Endothelial cell of umbilical vein (primary cell): ENCODE measurements at regions not wholly inside any gene's neighbourhood (a gene's known extent, or its start where the extent isn't known, plus 50 kb on each side); places are given as distances from the start of the nearest gene placed in this dataset.

Experiments used
- BruUV-seq: library from RNA; stranded (reverse); fragments of 400-500 nt; replicated peaks from 2 replicates; lab custom pipeline; 2021; lab: Mats Ljungman, UMichigan
- CTCF ChIA-PET: fragments of 300-600, 350-600 bp; sonication (Branson Sonifier 250); formaldehyde crosslinking; loops from one replicate; lab custom pipeline; 2021; ENCODE audit warnings: antibody characterized with exemption, inconsistent platforms; lab: Charles Lee
- POLR2A ChIA-PET: fragments of 300-600, 350-600 bp; sonication (Branson Sonifier 250); formaldehyde crosslinking; loops from one replicate; lab custom pipeline; 2021; ENCODE audit warnings: antibody characterized with exemption, inconsistent platforms; lab: Charles Lee
- DNase-seq: peaks from one replicate; pipeline ENCODE4 v3.0.0-alpha.2; 2011; ENCODE audit warnings: low read depth, low spot score
- FAIRE-seq: peaks from 2 replicates; lab custom pipeline; 2011; peaks lifted over from hg19 to GRCh38; lab: Jason Lieb, UNC
- H2AFZ ChIP-seq: 2 replicates; pipeline ENCODE4 v1.6.0; 2012; ENCODE audit warnings: low read depth, low read length, control low read depth, inconsistent platforms
- H3K27ac ChIP-seq: 2 replicates; pipeline ENCODE4 v1.5.1; 2011; ENCODE audit warnings: low read depth, mild to moderate bottlenecking, control low read depth, low read length, moderate library complexity; ENCODE audit not compliant: insufficient read depth
- H3K27me3 ChIP-seq, 2 experiments: 2 replicates each; pipeline versions ENCODE4 v1.6.0 to v1.6.1; 2011; ENCODE audit warnings: low read length in 2 of 2, mixed read lengths in 1 of 2; ENCODE audit not compliant: control insufficient read depth in 2 of 2, insufficient read depth in 2 of 2
- H3K36me3 ChIP-seq, 2 experiments: 2 replicates in 1 of 2; 3 replicates in 1 of 2; pipeline ENCODE4 v1.5.1; 2011; ENCODE audit warnings: low read length in 2 of 2, mild to moderate bottlenecking in 1 of 2, moderate library complexity in 1 of 2; ENCODE audit not compliant: control insufficient read depth in 2 of 2, insufficient read depth in 2 of 2; ENCODE audit errors: extremely low read depth in 1 of 2
- H3K4me1 ChIP-seq: 3 replicates; pipeline ENCODE4 v1.5.1; 2011; ENCODE audit warnings: mild to moderate bottlenecking, low read length; ENCODE audit not compliant: control insufficient read depth, insufficient read depth; ENCODE audit errors: extremely low read depth
- H3K4me2 ChIP-seq: 2 replicates; pipeline ENCODE4 v1.6.1; 2011; ENCODE audit warnings: low read length, control low read depth, mixed read lengths; ENCODE audit not compliant: insufficient read depth
- H3K4me3 ChIP-seq, 3 experiments: fragments of 200-600 bp in 1 of 3; sonication (generic), shearing (Covaris generic) in 1 of 3; replicated peaks in 1 of 3; 2 replicates each; pipeline ENCODE4 v1.5.1; 2011 to 2016; ENCODE audit warnings: control low read depth in 3 of 3, low read length in 3 of 3, mild to moderate bottlenecking in 2 of 3, inconsistent platforms in 1 of 3, low read depth in 1 of 3, moderate library complexity in 1 of 3; ENCODE audit not compliant: insufficient read depth in 1 of 3
- H3K79me2 ChIP-seq: 2 replicates; pipeline ENCODE4 v1.6.0; 2012; ENCODE audit warnings: low read length, inconsistent platforms; ENCODE audit not compliant: control insufficient read depth, insufficient read depth
- H3K9ac ChIP-seq: replicated peaks from 2 replicates; pipeline ENCODE3; 2011; ENCODE audit warnings: low read length, control low read depth; ENCODE audit not compliant: insufficient read depth; ENCODE audit errors: extremely low read depth
- H3K9me1 ChIP-seq: replicated peaks from 3 replicates; pipeline ENCODE4 v1.6.0; 2011; ENCODE audit warnings: mild to moderate bottlenecking, low read length; ENCODE audit not compliant: control insufficient read depth, insufficient read depth; ENCODE audit errors: extremely low read depth
- H3K9me3 ChIP-seq: replicated peaks from 2 replicates; pipeline ENCODE4 v1.5.1; 2012; ENCODE audit warnings: low read length, inconsistent platforms; ENCODE audit not compliant: control insufficient read depth, insufficient read depth
- H4K20me1 ChIP-seq: replicated peaks from 2 replicates; pipeline ENCODE3; 2011; ENCODE audit warnings: mild to moderate bottlenecking, low read length; ENCODE audit not compliant: control insufficient read depth, insufficient read depth; ENCODE audit errors: extremely low read depth
- EZH2 ChIP-seq: IDR thresholded peaks from 2 replicates; pipeline ENCODE4 v1.6.1; 2012; ENCODE audit warnings: borderline replicate concordance, low read depth, mild to moderate bottlenecking, moderate library complexity, low read length, inconsistent platforms; ENCODE audit not compliant: severe bottlenecking
- JUN ChIP-seq: IDR thresholded peaks from 2 replicates; pipeline ENCODE4 v1.6.1; 2011; ENCODE audit warnings: borderline replicate concordance, low read depth; ENCODE audit not compliant: insufficient read length, insufficient read depth
- MYC ChIP-seq: IDR thresholded peaks from one replicate; pipeline ENCODE4 v1.6.1; 2011; ENCODE audit warnings: mild to moderate bottlenecking, low read depth, low read length
- dilution Hi-C: fragments of 300-500 bp; cut with MboI; formaldehyde crosslinking; loops from one replicate; pipeline ENCODE4 v1.15.0; 2019; ENCODE audit warnings: low sequenced_read_pairs; ENCODE audit not compliant: extremely low pct_ligation_motif_present
- intact Hi-C: fragments of 100-400 bp; cut with micrococcal nuclease; formaldehyde crosslinking; loops from one replicate; pipeline ENCODE4 v1.10.0; 2022
- TF ChIP-seq, protein P1 (sequence below), 2 donors: IDR thresholded peaks; 1 replicate in 1 of 2; 2 replicates in 1 of 2; pipeline ENCODE4 v1.5.1; 2011; ENCODE audit warnings: low read length in 2 of 2, mild to moderate bottlenecking in 2 of 2, moderate library complexity in 2 of 2, control low read depth in 1 of 2, inconsistent platforms in 1 of 2, low read depth in 1 of 2; ENCODE audit not compliant: insufficient read depth in 1 of 2; ENCODE audit errors: extremely low read depth in 1 of 2
- TF ChIP-seq, protein P2 (sequence below): IDR thresholded peaks from 2 replicates; pipeline ENCODE4 v1.6.1; 2011; ENCODE audit not compliant: insufficient read depth, insufficient read length

DNA sequence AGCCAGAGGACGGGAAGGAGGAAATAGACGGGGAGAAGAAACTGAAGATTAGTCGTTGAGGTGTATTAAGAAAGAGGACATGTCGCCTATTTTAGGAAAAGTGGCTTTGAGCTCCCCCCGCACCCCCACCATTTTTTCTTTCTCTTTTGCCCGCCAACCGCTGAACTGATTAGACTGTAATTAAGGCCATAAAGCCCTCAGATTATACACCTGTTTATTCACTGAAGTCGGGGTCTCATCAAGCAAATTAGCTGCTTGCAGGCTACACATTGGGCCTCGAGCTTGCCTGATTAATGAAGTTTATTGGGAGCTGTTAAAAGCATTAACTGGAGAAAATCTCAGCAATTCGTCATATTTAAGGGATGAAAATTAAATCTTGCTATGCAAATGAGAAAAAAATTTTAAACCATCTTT is 119.4 kb upstream of the RRP15 start:
- ChIA-PET POLR2A (no interaction called here), CTCF (no interaction called here)
- BruUV-seq, result no TSS peak
- Histone ChIP-seq H3K9ac (no peak overlapping the region), H3K9me1 (no peaks in the 10 kb centered on the region), H3K36me3 (no peaks in the 10 kb centered on the region), H3K9me3 (no peaks in the 10 kb centered on the region), H2AFZ (peak overlapping the region; percentile 83), H3K4me3 (peak overlapping the region; percentile 7 to 58 (median 24)), H3K27ac (no peak overlapping the region), H3K79me2 (no peaks in the 10 kb centered on the region), H4K20me1 (no peaks in the 10 kb centered on the region), H3K4me2 (peak overlapping the region; percentile 65), H3K4me1 (peaks cover 14% of the 10 kb centered on the region), H3K27me3 (peaks cover 33 to 84% of the 10 kb centered on the region in 2 experiments)
- TF ChIP-seq MYC, result no peak
- no peak for TF ChIP-seq EZH2
- no peak for TF ChIP-seq JUN
- TF ChIP-seq, protein P1, sequence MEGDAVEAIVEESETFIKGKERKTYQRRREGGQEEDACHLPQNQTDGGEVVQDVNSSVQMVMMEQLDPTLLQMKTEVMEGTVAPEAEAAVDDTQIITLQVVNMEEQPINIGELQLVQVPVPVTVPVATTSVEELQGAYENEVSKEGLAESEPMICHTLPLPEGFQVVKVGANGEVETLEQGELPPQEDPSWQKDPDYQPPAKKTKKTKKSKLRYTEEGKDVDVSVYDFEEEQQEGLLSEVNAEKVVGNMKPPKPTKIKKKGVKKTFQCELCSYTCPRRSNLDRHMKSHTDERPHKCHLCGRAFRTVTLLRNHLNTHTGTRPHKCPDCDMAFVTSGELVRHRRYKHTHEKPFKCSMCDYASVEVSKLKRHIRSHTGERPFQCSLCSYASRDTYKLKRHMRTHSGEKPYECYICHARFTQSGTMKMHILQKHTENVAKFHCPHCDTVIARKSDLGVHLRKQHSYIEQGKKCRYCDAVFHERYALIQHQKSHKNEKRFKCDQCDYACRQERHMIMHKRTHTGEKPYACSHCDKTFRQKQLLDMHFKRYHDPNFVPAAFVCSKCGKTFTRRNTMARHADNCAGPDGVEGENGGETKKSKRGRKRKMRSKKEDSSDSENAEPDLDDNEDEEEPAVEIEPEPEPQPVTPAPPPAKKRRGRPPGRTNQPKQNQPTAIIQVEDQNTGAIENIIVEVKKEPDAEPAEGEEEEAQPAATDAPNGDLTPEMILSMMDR (IDR thresholded peaks at IDR 0.05; ENCODE audit: extremely low read depth in 1 of 2, insufficient read depth in 1 of 2, low read depth in 1 of 2, low read length in 2 of 2), result no peak
- TF ChIP-seq, protein P2, sequence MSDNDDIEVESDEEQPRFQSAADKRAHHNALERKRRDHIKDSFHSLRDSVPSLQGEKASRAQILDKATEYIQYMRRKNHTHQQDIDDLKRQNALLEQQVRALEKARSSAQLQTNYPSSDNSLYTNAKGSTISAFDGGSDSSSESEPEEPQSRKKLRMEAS, result no peak
- dilution Hi-C loops, result no loop called here
- DNase-seq, result peak; percentile 3
- no peak for FAIRE-seq
- intact Hi-C loops, result loop anchor here (5.0 to 10.0 kb wide), 3 partner anchors 418 to 1411 kb away; no protein-coding TSS in a partner anchor
